Right renal pelvis (tissue), 4 donors: ENCODE measurements at regions not wholly inside any gene's neighbourhood (a gene's known extent, or its start where the extent isn't known, plus 50 kb on each side); places are given as distances from the start of the nearest gene placed in this dataset.

Source experiments
- DNase-seq, 4 donors: peaks; one replicate each; pipeline ENCODE4 v3.0.0-alpha.2; 2013; ENCODE audit warnings: low read depth in 4 of 4, low spot score in 3 of 4, missing footprints in 1 of 4

GRCh38 chr17:34780438-34780837, 180.8 kb downstream of the CCT6B start:
- DNase-seq = no peak

DNA sequence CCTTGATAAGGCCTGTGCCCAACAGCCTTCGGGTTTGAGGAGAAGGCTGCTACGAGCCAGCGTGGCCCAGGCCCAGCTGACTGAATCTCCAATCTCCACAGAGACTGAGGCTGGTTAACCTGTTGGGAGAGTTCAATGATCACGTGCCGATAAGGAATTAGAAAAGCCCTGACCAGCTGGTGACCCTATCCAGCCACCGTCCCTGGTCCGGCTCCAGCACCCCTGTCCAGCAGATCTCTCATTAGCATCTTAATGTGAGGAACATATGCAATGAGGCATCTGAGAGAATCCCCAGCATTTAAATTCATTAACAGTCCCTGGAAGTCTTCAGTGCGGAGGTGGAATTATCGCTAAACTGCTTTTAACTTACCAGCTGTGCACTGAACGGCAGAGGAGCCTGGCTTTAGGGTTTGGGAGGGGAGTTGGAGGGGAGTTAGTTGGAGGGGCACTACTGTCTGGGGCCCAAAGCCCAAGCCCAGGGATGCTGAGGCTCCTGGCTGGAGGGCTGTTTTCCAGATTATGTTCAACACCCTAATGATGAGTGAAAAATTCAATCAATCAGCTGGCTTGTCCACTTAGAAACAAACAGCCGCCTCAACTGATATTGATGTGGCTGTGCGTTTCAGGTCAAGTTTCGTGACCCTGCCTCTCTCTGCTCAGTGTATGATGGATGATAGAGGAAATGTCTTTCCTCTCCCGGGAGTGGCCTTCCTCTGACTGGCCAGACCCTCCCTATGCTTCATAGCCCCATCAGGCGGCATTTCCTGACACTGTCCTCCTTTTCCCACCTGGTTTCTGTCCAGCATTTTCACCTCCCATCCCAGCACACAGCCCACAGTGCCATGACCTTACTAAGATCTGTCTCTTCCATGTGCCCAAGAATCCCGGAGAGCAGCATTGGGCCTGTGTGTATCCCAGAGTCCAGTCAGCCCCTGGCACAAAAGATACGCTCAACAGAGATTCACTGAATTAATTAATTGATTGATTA, 184.5 kb downstream of the CCT6B start:
- DNase-seq = no peak

- DNase-seq = no peak
Measured at GRCh38 chr17:34773036-34773435, 188.2 kb downstream of the CCT6B start.

- DNase-seq = no peak
Measured at GRCh38 chr17:34771891-34772290, 189.4 kb downstream of the CCT6B start.

DNA sequence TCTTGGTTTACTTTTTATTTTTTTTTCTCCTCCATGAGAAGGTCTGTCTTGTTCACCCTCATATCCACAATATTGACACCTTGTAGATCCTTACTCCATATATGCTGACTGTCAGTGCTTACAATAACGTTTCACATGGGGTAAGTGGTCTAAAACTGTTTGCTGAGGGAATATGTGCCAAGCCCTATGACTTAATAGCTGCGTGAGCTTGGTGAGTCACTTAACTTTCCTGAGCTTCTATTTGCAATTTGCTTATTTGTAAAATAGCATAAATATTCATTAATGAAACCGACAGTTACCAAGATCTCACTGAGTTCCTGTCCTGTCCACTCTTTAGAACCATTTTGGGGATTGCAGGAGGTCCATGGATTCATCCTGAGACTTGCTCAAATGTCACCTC, 190.7 kb downstream of the CCT6B start:
- DNase-seq = no peak

- no peak for DNase-seq
Measured at GRCh38 chr17:34769899-34770298, 190.5 kb downstream of the TMEM132E start.

DNA sequence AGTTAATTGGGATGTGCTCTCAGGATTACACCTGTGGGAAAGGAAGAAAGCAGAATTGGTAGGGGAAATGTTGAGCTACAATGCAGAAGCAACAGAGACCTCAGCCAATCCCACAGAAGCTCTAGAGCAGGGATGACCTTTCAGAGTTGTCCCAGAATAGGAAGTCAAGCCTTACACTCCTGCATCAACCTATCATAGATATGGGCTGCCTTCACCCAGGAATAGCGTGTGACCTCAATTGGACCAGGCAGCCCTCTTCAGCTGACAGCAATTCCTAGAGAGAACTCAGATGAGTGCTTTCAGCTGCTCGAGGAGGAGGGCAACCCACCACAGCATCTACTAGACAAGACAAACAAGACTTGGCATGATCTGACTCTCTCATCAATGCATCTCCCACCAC, 189.7 kb downstream of the TMEM132E start:
- no peak for DNase-seq

- DNase-seq = no peak
Measured at GRCh38 chr17:34765291-34765690, 185.9 kb downstream of the TMEM132E start.

DNA sequence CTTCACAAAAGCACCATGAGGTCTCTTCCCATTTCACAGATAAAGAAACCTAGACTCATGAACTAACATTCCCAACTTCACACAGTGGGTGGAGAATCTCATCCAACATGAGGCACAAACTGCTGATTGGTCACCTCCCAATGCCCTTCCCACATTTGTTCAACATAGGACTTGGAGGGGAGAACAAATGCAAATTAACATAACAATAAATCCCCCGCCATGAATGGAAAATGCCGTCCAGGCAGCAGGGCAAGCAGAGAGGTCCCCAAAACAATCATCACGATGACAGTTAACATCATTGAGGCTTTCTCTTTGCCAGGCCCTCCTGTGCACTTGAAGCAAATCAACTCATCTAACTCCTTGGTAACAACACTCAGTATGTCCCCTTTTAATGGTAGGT, 185.3 kb downstream of the TMEM132E start:
- no peak for DNase-seq

DNA sequence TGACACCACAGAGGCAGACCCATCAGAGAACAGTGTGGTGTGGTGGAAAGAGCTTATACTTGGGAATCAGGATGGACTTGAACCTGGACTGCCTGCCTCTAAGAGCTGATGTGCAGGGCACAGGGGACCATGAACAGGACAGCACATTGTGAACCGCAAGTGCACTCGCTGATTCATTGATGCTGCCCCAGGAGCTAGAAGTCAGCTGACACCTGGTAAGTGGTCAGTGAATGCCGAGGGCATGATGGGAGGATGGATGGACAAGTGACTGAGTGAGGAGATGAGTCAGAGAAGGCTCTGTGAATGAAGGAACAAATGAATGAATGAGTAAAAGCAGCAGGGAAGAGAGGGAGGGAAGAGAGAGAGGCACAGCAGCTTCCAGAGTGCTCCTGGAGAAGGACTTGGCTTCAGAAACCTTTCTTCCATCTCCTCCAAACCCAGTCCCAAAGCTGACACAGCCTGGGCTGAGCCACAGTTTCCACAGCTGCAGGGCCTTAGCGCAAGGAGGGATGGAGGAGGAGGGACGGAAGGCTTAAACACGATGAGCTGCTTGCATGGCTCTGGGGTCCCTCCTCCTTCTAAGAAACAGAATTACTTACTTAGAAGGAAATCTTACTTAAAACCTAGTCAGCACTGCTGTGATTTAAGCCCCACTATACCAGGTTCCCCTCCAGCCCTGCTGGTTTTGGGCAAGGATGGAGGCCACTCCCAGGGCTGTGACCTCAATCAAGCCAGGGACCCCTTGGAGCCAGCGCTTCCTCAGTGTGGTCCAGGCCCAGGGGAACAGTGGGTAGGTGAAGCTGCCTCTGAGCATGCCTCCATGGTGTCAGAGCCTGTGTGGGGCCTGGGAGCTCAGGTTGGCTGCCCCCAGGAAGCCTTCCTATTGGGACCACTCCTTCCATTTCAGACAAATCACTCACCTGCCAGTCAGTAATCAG, 184.6 kb downstream of the TMEM132E start:
- no peak for DNase-seq

DNA sequence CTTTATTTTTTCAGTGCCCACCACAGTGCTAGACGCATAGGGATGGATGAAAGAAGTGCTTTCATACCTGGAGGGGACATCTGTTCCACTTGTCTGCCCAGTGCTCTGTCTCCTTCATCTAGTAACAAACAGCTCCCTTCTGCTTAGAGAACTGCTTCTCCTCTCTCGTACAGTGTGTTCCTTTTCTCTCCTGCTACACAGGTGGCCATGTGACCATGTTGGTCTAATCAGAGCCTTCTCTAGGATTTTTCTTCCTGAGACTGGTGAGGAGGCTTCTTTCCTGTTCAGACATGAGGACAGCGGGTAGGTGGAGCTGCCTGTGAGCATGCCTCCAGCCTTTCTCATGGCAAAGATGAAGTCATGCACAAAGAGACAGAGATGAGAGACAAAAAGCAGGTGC, 182.7 kb downstream of the TMEM132E start:
- DNase-seq = no peak

DNA sequence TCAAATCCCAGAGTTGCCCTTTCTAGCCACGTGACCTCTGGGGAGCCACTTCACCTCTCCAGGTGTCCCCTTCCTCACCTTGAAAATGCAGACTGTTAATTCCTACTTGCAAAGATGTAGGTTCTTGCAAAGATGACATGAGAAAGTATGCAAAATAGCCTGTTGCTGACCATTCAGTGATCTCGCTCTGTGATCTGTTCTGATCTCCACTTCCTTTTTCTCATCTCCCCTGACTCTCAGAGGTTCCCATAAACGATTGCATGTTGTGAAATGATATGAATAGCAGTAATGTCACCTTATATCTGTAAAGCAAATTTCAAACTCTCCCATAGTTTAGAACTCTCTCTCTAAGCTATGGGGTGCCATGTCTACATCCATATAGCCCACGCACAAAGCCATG, 182.3 kb downstream of the TMEM132E start:
- DNase-seq = no peak

- DNase-seq = peak; percentile 48 to 84 (median 66)
Measured at GRCh38 chr17:34760931-34761495, 181.6 kb downstream of the TMEM132E start.

DNA sequence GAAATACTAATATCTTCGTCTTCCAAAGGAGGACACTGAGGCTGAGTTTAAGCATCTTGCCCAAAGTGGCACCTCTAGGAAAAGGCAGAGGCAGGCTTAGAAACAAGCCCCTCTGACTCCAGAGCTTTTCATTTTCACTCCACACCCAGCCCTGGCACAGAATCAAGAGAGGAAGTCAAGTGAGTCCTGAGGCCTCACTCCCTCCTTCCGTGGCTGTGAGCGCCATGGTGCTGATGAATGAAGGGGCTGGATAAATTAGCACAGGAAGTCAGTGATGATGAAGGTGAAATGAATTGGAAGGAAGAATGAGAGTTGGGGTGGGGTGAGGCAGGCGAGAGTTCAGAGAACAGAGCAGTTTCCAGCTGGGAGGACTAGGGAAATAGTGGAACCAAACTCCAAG, 179.3 kb downstream of the TMEM132E start:
- no peak for DNase-seq

DNA sequence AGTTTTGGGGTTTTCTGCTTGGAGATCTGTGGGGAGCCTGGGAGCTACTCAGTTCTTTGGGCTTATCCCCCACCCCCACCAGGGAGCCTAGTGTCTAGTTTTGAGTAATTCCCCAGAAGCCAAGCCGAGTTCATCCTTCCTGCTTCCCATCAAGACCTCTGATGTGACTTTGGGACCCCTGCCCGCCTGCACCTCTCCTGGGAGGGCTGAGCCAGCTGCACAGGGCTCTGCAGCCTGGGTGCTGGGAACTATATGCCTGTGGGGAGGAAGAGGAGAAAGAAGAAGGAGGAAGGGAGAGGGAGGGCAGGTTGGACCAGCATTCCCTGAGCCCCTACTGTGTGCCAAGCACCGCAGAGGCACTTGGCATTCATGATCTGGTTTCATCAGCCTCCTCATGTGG, 178.9 kb downstream of the TMEM132E start:
- DNase-seq = no peak

- no peak for DNase-seq
Measured at GRCh38 chr17:34757611-34758010, 178.2 kb downstream of the TMEM132E start.

DNA sequence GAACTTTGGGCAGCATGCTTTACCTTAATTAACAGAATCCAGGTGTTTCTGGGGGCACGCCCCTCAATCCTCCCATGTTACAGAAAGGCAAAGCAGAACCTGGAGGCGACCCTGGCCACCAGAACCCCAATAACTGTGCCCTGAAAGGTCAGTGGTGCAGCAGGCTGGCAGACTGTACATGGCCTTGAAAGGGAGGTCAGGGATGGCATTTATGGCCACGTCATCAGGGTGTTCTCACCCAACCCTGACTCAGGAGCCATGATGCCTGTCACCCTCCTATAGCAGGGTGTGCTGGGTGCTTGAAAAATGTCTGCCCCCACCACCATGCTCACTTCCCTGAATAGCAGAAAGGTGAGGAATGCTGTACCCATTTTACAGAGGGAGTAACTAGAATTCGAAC, 177.7 kb downstream of the TMEM132E start:
- DNase-seq = no peak

DNA sequence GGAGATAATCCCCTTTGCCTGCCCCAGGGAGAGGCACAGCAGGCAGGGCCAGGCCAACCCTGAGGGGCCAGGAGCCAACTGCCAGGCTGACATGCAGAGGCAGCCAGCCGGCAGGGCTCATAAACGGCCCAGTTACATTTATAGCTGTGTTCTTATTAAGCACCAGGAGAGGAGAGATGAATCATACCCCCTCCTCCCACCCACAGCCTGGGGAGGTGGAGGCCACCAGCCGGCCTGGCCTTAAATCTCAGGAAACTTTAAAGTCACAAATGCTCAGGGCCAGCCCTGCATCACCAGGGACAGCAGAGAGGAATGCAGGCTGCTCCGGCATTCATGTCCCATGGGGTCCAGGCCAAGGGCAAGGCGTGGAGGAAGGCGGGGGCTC, 177.2 kb downstream of the TMEM132E start:
- DNase-seq = peak in 2 of 4 donors; percentile 45 to 57

GRCh38 chr17:34755981-34756636, 176.7 kb downstream of the TMEM132E start:
- DNase-seq = no peak

- DNase-seq = no peak
Measured at GRCh38 chr17:34755371-34755770, 176.0 kb downstream of the TMEM132E start.

DNA sequence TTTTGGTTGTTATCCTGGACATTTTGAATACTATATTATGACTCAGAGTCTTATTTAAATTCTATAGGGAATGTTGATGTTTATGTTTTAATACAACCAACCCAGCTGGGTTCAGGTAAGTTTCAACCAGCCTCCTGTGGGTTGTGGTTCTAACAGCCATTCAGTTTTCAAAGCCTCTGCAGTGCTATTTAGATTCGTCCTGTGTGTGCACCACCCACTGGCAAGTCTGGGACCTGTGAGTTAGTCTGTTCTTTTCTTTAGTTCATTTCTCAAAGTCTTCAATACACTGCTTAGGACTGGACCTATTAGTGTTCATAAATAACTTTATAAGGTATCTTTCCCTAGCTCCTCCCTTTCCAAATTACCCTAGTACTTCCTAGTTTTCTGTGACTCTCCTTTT, 170.6 kb downstream of the TMEM132E start:
- DNase-seq = no peak
